ENCODE measurements at regions not wholly inside any gene's neighbourhood (a gene's known extent, or its start where the extent isn't known, plus 50 kb on each side); places are given as distances from the start of the nearest gene placed in this dataset.

DNA sequence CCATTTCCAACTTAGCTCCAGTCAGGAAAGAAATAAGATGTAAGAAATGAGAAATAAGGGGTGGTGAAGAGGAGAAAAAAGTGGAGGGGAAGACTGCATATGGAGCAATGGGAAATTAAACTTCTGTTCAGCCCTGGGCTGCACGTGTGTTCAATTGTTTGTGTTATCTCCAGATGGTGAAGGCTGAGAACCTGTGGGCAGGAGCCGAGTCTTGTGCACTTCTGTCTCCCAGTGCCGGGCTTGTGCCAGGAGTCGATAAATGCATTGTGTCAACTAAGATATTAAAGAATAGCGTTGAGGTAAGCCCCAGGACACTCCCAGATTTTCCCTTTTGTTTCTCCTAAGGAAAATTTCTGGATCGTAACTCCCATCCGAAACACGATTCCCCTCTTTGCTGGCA, 98.2 kb downstream of the PRLHR start:
- TF ChIP-seq, protein P1, sequence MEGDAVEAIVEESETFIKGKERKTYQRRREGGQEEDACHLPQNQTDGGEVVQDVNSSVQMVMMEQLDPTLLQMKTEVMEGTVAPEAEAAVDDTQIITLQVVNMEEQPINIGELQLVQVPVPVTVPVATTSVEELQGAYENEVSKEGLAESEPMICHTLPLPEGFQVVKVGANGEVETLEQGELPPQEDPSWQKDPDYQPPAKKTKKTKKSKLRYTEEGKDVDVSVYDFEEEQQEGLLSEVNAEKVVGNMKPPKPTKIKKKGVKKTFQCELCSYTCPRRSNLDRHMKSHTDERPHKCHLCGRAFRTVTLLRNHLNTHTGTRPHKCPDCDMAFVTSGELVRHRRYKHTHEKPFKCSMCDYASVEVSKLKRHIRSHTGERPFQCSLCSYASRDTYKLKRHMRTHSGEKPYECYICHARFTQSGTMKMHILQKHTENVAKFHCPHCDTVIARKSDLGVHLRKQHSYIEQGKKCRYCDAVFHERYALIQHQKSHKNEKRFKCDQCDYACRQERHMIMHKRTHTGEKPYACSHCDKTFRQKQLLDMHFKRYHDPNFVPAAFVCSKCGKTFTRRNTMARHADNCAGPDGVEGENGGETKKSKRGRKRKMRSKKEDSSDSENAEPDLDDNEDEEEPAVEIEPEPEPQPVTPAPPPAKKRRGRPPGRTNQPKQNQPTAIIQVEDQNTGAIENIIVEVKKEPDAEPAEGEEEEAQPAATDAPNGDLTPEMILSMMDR (IDR thresholded peaks at IDR 0.05; ENCODE audit: low read depth, low read length): no peak
- TF ChIP-seq, protein P2, sequence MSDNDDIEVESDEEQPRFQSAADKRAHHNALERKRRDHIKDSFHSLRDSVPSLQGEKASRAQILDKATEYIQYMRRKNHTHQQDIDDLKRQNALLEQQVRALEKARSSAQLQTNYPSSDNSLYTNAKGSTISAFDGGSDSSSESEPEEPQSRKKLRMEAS (IDR thresholded peaks at IDR 0.05; ENCODE audit: low read depth, low read length): no peak
- no peak for TF ChIP-seq POLR2A (IDR thresholded peaks at IDR 0.05; ENCODE audit: extremely low read depth, insufficient read length)
